LoVo (cell line): ENCODE measurements at regions not wholly inside any gene's neighbourhood (a gene's known extent, or its start where the extent isn't known, plus 50 kb on each side); places are given as distances from the start of the nearest gene placed in this dataset.

Experiments
- DNase-seq: peaks from one replicate; pipeline ENCODE4 v3.0.0-alpha.2; 2016; ENCODE audit warnings: low spot score

- no peak for DNase-seq
Measured at GRCh38 chr12:24414480-24414879, 465.0 kb upstream of the SOX5 start.

- DNase-seq = no peak
Measured at GRCh38 chr12:24411948-24412347, 462.5 kb upstream of the SOX5 start.

GRCh38 chr12:24409868-24410267 lies 460.4 kb upstream of the SOX5 start:
- DNase-seq = no peak

- DNase-seq = no peak
Measured at GRCh38 chr12:24408305-24408704, 458.8 kb upstream of the SOX5 start.

GRCh38 chr12:24407884-24408283 lies 458.4 kb upstream of the SOX5 start:
- no peak for DNase-seq

- no peak for DNase-seq
Measured at GRCh38 chr12:24404086-24404815, 454.8 kb upstream of the SOX5 start.

GRCh38 chr12:24400533-24400932 lies 451.1 kb upstream of the SOX5 start:
- no peak for DNase-seq

GRCh38 chr12:24398605-24399004 lies 449.1 kb upstream of the SOX5 start:
- no peak for DNase-seq

GRCh38 chr12:24396224-24396623 lies 446.8 kb upstream of the SOX5 start:
- no peak for DNase-seq

- no peak for DNase-seq
Measured at GRCh38 chr12:24394246-24394645, 444.8 kb upstream of the SOX5 start.

GRCh38 chr12:24393071-24393470 lies 443.6 kb upstream of the SOX5 start:
- no peak for DNase-seq

- DNase-seq = no peak
Measured at GRCh38 chr12:24389394-24389793, 439.9 kb upstream of the SOX5 start.

- DNase-seq = no peak
Measured at GRCh38 chr12:24387381-24387780, 437.9 kb upstream of the SOX5 start.

- no peak for DNase-seq
Measured at GRCh38 chr12:24386836-24387235, 437.4 kb upstream of the SOX5 start.

GRCh38 chr12:24381790-24382189 lies 432.3 kb upstream of the SOX5 start:
- no peak for DNase-seq

- DNase-seq = no peak
Measured at GRCh38 chr12:24379861-24380521, 430.5 kb upstream of the SOX5 start.

GRCh38 chr12:24379433-24379832 lies 430.0 kb upstream of the SOX5 start:
- no peak for DNase-seq

GRCh38 chr12:24378548-24379407 lies 429.3 kb upstream of the SOX5 start:
- peak; percentile 27 for DNase-seq

GRCh38 chr12:24374452-24374851 lies 425.0 kb upstream of the SOX5 start:
- no peak for DNase-seq

- no peak for DNase-seq
Measured at GRCh38 chr12:24373004-24373403, 423.5 kb upstream of the SOX5 start.

- no peak for DNase-seq
Measured at GRCh38 chr12:24366514-24366913, 417.0 kb upstream of the SOX5 start.

- DNase-seq = no peak
Measured at GRCh38 chr12:24364921-24365320, 415.5 kb upstream of the SOX5 start.

GRCh38 chr12:24363177-24363754 lies 413.8 kb upstream of the SOX5 start:
- no peak for DNase-seq
